Effector memory CD8-positive, alpha-beta T cell (primary cell): ENCODE measurements at regions not wholly inside any gene's neighbourhood (a gene's known extent, or its start where the extent isn't known, plus 50 kb on each side); places are given as distances from the start of the nearest gene placed in this dataset.
A peak's percentile ranks its signal among the peaks of the same experiment; 100 is the strongest.
"Not testable (repeated sequence)": the region's sequence is repeated elsewhere in the genome, so short reads cannot be mapped to it uniquely, and the experiment has no call there.

ENCODE experiments used
- ATAC-seq: fragments of 150-1000 bp; cut with Tn5 transposase; replicated peaks from 2 replicates; pipeline ENCODE4 v1.10.0; 2021; ENCODE audit warnings: mild to moderate bottlenecking, moderate library complexity
- DNase-seq, 3 experiments: peaks; one replicate each; pipeline ENCODE4 v3.0.0; 2021
- H3K27ac Mint-ChIP-seq, 2 donors: one replicate each; pipeline ENCODE4 v1.8.0; 2022; ENCODE audit warnings: mild to moderate bottlenecking in 2 of 2, mixed read lengths in 2 of 2, moderate library complexity in 2 of 2
- H3K27me3 Mint-ChIP-seq, 2 donors: one replicate each; pipeline ENCODE4 v1.8.0; 2022; ENCODE audit warnings: mixed read lengths in 2 of 2
- H3K36me3 Mint-ChIP-seq: one replicate; pipeline ENCODE4 v1.8.0; 2022; ENCODE audit warnings: mild to moderate bottlenecking, moderate library complexity, mixed read lengths; ENCODE audit not compliant: insufficient read depth
- H3K4me1 Mint-ChIP-seq, 2 donors: one replicate each; pipeline ENCODE4 v1.8.0; 2022; ENCODE audit warnings: low read depth in 2 of 2, mixed read lengths in 2 of 2
- H3K4me3 Mint-ChIP-seq, 2 donors: one replicate each; pipeline ENCODE4 v1.8.0; 2022; ENCODE audit warnings: mild to moderate bottlenecking in 2 of 2, mixed read lengths in 2 of 2, moderate library complexity in 2 of 2
- H3K9me3 Mint-ChIP-seq, 2 donors: one replicate each; pipeline ENCODE4 v1.8.0; 2022; ENCODE audit warnings: mixed read lengths in 2 of 2

DNA sequence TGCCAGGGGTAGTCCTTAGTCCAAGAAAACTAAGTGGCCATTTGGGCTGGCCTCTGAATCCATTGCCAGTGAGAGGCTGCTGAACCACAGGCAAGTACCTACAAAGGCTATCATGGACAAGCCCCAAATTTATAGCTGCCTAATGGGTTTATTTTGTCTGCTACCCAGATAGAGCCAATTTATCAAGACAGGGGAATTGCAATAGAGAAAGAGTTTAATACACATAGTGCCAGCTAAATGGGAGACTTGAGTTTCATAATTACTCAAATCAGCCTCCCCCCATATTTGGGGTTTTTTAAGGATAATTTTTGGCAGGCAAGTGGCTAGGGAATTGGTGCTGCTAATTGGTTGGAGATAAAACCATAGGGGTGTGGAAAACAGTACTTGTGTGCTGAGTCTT is 73.1 kb upstream of the BMP2K start:
- Mint-ChIP-seq H3K36me3 (no peaks in the 10 kb centered on the region), H3K4me1 (no peaks in the 10 kb centered on the region), H3K4me3 (no peak overlapping the region), H3K27me3 (no peaks in the 10 kb centered on the region), H3K9me3 (peaks cover 0 to 5% of the 10 kb centered on the region in 2 donors), H3K27ac (no peak overlapping the region)
- ATAC-seq (no peak), DNase-seq (no peak)

DNA sequence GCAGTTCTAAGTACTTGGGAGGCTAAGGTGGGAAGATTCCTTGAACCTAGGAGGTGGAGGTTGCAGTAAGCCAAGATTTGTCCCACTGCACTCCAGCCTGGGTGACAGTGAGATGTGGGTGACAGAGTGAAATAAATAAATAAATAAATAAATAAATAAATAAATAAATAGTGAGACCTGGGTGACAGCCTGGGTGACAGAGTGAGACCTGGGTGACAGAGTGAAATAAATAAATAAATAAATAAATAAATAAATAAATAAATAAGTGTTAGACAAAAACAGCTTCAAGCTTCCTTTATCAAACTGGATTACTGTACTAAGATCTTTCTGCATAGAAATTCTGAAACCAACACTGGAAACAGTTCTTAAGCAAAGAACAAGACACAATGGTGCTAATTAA is 71.8 kb upstream of the BMP2K start:
- Mint-ChIP-seq H3K9me3 (peaks cover 0 to 5% of the 10 kb centered on the region in 2 donors), H3K4me3 (no peak overlapping the region), H3K27me3 (no peaks in the 10 kb centered on the region), H3K4me1 (no peaks in the 10 kb centered on the region), H3K27ac (no peak overlapping the region), H3K36me3 (no peaks in the 10 kb centered on the region)
- DNase-seq (no peak), ATAC-seq (no peak)

DNA sequence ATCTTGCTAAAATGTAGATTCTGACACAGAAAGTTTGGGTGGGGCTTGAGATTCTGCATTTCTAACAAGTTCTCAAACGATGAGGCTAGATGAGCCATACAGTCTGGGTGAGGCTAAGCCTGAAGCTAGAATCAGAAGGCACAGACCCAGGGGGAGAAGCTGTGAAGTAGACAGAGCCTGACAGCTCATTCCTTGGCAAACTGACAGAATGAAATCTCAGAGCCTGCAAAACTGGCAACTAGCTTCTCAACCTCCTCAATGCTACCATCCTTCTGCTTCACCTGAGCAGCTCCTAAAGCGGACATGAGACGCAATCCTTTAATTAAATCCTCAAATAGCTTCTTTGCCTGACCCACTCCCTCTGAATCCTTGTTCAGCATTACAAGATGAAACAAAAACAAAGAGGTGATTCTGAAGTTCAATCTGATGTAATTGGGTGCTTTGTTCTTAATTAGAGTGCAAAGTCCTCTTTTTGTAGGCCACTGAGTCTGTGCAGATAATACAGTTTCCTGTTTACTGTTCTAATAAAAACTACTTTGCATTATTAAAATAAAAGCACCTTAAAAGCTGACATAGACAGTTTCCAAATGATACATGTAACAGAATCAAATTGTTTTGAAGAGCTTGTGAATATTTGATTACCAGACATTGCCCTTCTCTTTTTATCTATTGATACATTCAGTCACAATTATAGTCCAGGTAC is 71.0 kb upstream of the BMP2K start:
- Mint-ChIP-seq H3K4me1 (no peaks in the 10 kb centered on the region), H3K9me3 (peaks cover 0 to 5% of the 10 kb centered on the region in 2 donors), H3K27ac (no peak overlapping the region), H3K36me3 (no peaks in the 10 kb centered on the region), H3K4me3 (no peak overlapping the region), H3K27me3 (no peaks in the 10 kb centered on the region)
- ATAC-seq (no peak), DNase-seq (no peak)

DNA sequence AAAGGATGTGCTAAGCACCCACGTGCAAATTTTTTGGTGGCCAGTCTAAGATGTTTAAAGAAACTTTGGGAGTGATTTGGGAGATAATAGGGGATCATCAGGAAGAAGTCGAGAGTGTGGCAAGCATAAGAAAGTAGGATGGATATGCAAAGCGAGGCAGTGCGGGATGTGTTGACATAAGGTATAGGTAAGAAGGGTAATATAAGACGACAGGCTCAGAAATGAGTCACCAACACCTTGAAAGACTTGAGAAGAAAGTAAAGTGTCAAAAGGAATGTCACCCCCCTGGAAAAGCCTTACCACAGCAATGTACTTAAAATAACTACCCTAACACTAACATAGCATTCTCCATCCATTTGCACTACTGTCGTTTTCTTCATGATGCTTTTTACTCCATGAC is 69.8 kb upstream of the BMP2K start:
- Mint-ChIP-seq H3K9me3 (peaks cover 0 to 5% of the 10 kb centered on the region in 2 donors), H3K4me1 (no peaks in the 10 kb centered on the region), H3K27me3 (no peaks in the 10 kb centered on the region), H3K4me3 (no peak overlapping the region), H3K27ac (no peak overlapping the region), H3K36me3 (no peaks in the 10 kb centered on the region)
- ATAC-seq (no peak), DNase-seq (no peak)

DNA sequence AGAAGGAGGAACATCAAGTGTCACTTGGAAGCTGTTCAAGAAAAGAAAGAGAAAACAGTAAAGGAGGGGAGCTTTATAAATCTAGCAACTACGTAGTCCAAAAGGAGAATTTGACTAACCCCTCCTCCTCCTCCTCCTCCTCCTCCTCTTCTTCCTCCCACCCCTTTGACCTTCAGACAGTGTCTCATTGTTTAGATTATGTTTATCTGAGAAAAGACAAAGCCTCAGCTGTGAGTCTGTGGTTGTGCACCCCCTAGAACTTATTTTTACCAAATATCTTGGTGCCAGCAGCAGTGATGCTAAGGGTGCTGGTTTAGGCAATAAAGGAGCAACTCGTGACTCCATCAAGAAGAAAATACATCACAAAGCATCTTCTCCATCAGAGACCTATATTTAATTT is 68.9 kb upstream of the BMP2K start:
- no peaks in the 10 kb centered on the region for H3K4me1 Mint-ChIP-seq
- H3K4me3 Mint-ChIP-seq: no peak overlapping the region
- H3K27ac Mint-ChIP-seq: no peak overlapping the region
- peaks cover 0 to 5% of the 10 kb centered on the region in 2 donors for H3K9me3 Mint-ChIP-seq
- no peaks in the 10 kb centered on the region for H3K36me3 Mint-ChIP-seq
- DNase-seq (no peak), ATAC-seq (no peak)
- no peaks in the 10 kb centered on the region for H3K27me3 Mint-ChIP-seq

DNA sequence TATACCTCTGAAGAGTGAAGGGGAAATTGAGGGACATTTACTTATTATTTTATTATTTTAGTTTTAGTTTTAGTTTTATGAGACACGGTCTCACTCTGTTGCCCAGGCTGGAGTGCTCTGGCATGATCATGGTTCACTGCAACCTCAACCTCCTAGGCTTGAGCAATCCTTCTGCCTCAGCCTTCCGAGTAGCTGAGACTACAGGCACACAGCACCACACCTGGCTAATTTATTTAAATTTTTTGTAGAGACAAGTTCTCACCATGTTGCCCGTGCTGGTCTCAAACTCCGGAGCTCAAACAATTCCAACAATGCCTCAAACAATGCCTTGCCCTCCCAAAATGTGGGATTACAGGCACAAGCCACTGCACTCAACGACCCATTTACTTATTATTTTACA is 68.4 kb upstream of the BMP2K start:
- Mint-ChIP-seq H3K9me3 (peaks cover 0 to 1% of the 10 kb centered on the region in 2 donors), H3K27ac (no peak overlapping the region), H3K4me1 (no peaks in the 10 kb centered on the region), H3K27me3 (no peaks in the 10 kb centered on the region), H3K36me3 (no peaks in the 10 kb centered on the region), H3K4me3 (no peak overlapping the region)
- DNase-seq: no peak
- ATAC-seq: no peak

DNA sequence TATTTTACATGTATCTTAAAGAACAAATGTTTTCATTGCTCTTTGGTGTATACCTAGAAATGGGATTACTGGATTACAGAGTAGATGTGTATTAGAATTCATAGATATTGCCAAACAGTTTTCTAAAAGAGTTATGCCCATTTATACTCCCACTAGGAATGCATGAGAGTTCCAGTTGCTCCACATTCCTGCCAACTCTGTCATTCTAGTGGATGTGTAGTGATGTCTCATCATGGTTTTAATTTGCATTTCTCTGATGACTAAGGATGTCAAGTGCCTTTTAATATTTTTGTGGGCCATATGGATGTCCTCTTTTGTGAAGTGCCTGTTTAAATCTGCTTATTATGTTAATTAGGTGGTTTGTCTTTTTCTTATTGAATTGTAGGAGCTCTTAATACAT is 65.6 kb upstream of the BMP2K start:
- Mint-ChIP-seq H3K4me1 (no peaks in the 10 kb centered on the region), H3K36me3 (no peaks in the 10 kb centered on the region), H3K27ac (no peak overlapping the region), H3K4me3 (no peak overlapping the region), H3K9me3 (no peaks in the 10 kb centered on the region), H3K27me3 (peaks cover 0 to 6% of the 10 kb centered on the region in 2 donors)
- no peak for ATAC-seq
- no peak for DNase-seq

DNA sequence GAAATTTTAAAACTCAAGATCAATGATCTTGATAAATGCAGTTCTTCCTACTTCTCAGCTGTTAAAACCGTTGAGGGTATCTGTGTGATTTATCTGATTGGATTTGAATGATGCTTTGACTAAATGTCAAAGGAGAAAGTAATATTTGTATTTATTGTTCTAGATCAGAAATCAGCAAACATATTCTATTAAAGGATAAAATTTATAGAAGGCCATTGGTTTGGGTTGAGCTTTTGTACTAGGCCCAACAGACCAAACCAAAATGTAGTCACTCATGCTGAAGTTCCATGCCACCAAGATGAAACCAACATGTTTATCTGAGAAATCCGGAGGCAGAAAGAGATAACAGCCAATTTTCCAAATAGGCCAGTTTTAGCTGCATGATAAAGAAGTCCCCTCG is 64.5 kb upstream of the BMP2K start:
- DNase-seq (no peak), ATAC-seq (no peak)
- H3K27ac Mint-ChIP-seq: no peak overlapping the region
- peaks cover 0 to 7% of the 10 kb centered on the region in 2 donors for H3K27me3 Mint-ChIP-seq
- H3K9me3 Mint-ChIP-seq: no peaks in the 10 kb centered on the region
- no peak overlapping the region for H3K4me3 Mint-ChIP-seq
- no peaks in the 10 kb centered on the region for H3K4me1 Mint-ChIP-seq
- H3K36me3 Mint-ChIP-seq: no peaks in the 10 kb centered on the region

DNA sequence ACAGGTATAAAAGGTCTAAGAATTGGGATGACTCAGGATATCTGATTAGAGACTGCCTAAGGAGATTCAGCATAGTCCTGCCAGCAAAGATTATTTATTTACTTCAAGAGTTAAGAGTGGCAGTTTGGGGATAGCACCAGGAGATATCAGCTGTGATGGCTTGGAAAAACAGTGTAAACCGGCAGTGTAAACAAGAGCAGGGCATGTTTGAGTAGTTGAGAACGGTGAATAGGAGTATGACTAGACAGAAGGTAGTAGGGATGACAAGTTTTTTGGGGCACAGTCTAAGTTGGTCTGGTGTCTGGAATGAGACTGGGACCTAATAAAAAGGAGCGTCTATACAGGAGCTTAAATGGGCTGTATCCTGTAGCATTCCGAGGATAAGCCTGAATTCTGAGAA is 61.6 kb upstream of the BMP2K start:
- not testable (repeated sequence) for H3K4me3 Mint-ChIP-seq, H3K27ac Mint-ChIP-seq, DNase-seq, H3K4me1 Mint-ChIP-seq, H3K27me3 Mint-ChIP-seq, H3K9me3 Mint-ChIP-seq, H3K36me3 Mint-ChIP-seq, ATAC-seq

DNA sequence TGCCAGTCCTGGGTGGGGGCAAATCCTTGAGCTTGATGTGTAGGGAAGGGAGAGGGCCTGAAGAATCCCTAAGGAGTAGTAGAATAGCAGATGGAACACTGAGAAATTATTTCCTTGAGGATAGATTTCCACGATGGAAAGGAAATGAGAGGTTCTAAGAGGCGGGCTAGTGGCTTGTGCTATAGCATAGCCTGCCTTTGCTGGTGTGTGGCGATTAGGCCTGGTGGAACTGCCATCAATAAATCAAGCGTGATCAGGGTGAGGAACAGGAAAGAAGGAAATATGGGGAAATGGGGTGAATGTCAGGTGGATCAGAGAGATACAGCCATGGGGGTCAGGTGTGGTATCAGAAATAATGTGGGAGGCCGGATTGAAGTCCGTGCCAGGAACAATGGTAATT is 60.8 kb upstream of the BMP2K start:
- H3K9me3 Mint-ChIP-seq, H3K27ac Mint-ChIP-seq, DNase-seq, H3K4me1 Mint-ChIP-seq, H3K27me3 Mint-ChIP-seq, H3K36me3 Mint-ChIP-seq, H3K4me3 Mint-ChIP-seq, ATAC-seq: not testable (repeated sequence)

DNA sequence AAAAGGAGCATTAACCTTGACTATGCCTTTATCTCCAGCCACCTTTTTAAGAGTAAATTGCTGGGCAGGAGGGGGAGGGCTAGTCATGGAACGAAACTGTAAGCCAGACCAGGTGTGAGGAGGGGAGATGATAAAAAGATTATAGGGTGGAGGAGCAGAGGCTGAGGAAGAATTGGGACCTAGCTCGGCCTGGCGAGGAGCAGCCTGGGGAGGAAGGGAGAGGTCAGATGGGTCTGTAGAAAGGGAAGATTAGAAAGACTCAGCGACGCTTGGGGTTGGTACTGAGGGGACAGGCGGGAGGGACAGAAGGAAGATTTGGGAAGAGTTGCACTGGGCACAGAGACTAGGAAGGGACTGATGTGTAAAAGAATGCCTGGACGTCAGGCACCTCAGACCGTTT is 58.4 kb upstream of the BMP2K start:
- H3K9me3 Mint-ChIP-seq, H3K27ac Mint-ChIP-seq, H3K4me3 Mint-ChIP-seq, ATAC-seq, H3K27me3 Mint-ChIP-seq, DNase-seq, H3K36me3 Mint-ChIP-seq: not testable (repeated sequence)
- H3K4me1 Mint-ChIP-seq: peaks cover 8 to 22% of the 10 kb centered on the region in 2 donors

DNA sequence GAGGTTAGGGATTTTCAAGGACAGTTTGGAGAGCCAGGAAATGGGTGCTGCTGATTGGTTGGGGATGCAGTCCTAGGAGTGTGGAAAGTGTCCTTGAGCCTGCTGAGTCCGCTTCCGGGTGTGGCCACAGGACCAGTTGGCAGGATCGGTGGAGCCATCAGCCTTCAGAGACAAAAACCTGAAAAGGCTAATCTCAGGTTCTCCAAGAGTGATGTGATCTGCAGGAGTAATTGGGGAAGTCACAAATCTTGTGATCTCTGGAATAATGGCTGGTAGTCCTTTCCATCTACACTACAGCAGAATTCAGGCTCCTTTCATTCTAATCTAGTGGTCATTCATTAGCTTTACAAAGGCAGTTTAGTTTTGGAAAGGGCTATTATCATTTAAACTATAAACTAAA is 55.9 kb upstream of the BMP2K start:
- Mint-ChIP-seq H3K9me3 (no peaks in the 10 kb centered on the region), H3K27ac (no peak overlapping the region), H3K36me3 (peaks cover 4% of the 10 kb centered on the region), H3K4me3 (no peak overlapping the region), H3K4me1 (peaks cover 8 to 22% of the 10 kb centered on the region in 2 donors), H3K27me3 (peaks cover 4 to 9% of the 10 kb centered on the region in 2 donors)
- ATAC-seq: no peak
- DNase-seq: no peak

DNA sequence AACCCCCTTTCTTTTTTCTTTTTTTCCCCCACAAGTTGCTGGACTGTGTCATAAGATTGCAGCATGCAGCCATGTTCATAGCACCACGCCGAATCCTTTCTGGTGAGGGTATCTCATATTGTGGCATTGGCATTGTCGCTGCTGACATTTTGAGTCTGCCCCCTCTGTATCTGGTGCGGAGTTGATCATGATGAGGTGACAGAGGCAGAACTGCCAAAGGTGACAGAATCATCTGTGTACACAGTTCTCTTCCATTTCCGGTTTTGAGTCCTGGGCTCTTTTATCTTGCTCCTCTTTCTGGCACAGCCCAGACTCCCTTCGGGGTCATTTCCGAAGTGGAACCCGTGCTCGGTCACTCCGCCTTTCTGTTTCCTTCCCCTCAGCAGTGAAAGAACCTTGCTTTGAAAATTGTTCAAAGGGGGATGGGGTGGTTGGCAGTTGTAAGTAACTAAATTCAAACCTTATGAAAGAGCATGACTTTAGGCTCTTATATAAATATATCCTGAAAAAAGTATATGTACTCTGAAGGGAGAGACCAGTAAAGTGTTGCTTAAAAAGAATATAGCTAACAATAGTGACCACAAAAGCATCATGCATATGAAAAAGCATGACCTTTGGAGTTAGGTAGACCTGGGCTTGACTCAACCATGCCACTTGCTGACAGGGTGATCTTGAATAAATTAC is 55.0 kb upstream of the BMP2K start:
- peaks cover 8 to 22% of the 10 kb centered on the region in 2 donors for H3K4me1 Mint-ChIP-seq
- H3K4me3 Mint-ChIP-seq: peak overlapping the region; percentile 62 to 70
- peaks cover 4% of the 10 kb centered on the region for H3K36me3 Mint-ChIP-seq
- peaks cover 0 to 9% of the 10 kb centered on the region in 2 donors for H3K27me3 Mint-ChIP-seq
- ATAC-seq (peak; percentile 85), DNase-seq (peak; percentile 1 to 4 (median 2))
- H3K27ac Mint-ChIP-seq: peak overlapping the region; percentile 75 to 81
- H3K9me3 Mint-ChIP-seq: no peaks in the 10 kb centered on the region

DNA sequence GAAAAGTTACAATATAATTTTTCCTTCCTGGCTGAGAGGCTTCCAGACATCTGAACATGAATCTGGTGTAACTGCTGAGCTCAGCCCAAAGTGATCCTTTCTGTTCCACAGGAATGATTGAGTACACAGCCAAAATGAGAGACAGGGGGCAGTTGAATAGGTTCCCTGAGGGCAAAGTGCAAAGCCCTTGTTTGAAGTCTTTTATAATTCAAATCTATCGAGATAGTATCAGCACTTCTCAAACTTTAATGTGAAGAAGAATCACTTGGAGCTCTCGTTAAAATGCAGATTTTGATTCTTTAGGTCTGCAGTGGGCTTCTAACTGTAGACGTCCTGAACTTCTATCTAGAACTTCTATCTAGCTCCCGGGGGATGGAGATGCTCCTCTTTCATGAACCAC is 54.4 kb upstream of the BMP2K start:
- Mint-ChIP-seq H3K4me3 (no peak overlapping the region), H3K36me3 (peaks cover 4% of the 10 kb centered on the region), H3K27ac (peak overlapping the region; percentile 46 to 75), H3K4me1 (peaks cover 8 to 22% of the 10 kb centered on the region in 2 donors), H3K9me3 (no peaks in the 10 kb centered on the region), H3K27me3 (peaks cover 0 to 9% of the 10 kb centered on the region in 2 donors)
- ATAC-seq (no peak), DNase-seq (no peak)
